ENCODE measurements at regions not wholly inside any gene's neighbourhood (a gene's known extent, or its start where the extent isn't known, plus 50 kb on each side); places are given as distances from the start of the nearest gene placed in this dataset.
"Not testable (repeated sequence)": the region's sequence is repeated elsewhere in the genome, so short reads cannot be mapped to it uniquely, and the experiment has no call there.

DNA sequence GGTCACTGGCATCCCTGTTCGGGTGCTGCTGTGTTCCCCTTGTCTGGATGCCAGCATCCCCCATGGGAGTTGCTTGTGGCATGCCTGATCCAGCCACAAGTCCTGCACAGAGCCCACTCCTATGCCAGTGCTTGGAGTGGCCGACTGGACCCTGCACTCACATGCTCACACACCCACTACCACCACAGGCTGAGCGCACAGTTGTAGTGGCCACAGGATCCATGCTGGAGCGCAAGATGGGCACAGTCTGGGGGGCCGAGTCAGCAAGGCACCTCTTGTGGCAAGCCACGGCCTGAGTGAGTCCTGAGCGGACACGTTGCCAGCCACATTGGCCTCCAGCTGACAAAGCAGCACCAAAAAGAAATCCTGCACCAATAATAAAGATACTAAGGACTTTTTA, 661.6 kb upstream of the TMPRSS15 start:
- Histone ChIP-seq H3K4me1 (ENCODE audit: control insufficient read depth, insufficient read depth, low read length) (no peaks in the 10 kb centered on the region), H3K27ac (ENCODE audit: low read length) (no peak overlapping the region), H3K36me3 (ENCODE audit: control insufficient read depth, insufficient read depth, low read length) (no peaks in the 10 kb centered on the region), H3K4me3 (ENCODE audit: low read depth in 2 of 2, low read length in 2 of 2) (no peak overlapping the region), H3K9me3 (ENCODE audit: control insufficient read depth, insufficient read depth, low read depth, low read length) (no peaks in the 10 kb centered on the region), H3K27me3 (ENCODE audit: control insufficient read depth, insufficient read depth, low read length) (no peaks in the 10 kb centered on the region)
- DNase-seq (ENCODE audit: low read depth, low spot score) (no peak), ATAC-seq (no peak)
- CTCF ChIA-PET = no interaction called here
- POLR2A ChIA-PET = no interaction called here
- intact Hi-C loops (cut with micrococcal nuclease; ENCODE audit: unreplicated experiment) (no loop called here), in situ Hi-C loops (cut with HindIII; ENCODE audit: low pct_unique_long_range_greater_than_20kb, low sequenced_read_pairs) (no loop called here)
- TF ChIP-seq TCF7L2 (IDR thresholded peaks at IDR 0.05; ENCODE audit: low read depth, low read length) (no peak), POLR2AphosphoS5 (IDR thresholded peaks at IDR 0.05; ENCODE audit: low read depth, low read length) (no peak), SIN3A (IDR thresholded peaks at IDR 0.05; ENCODE audit: borderline replicate concordance, insufficient read depth, low read depth, low read length) (no peak)
- TF ChIP-seq, protein P1, sequence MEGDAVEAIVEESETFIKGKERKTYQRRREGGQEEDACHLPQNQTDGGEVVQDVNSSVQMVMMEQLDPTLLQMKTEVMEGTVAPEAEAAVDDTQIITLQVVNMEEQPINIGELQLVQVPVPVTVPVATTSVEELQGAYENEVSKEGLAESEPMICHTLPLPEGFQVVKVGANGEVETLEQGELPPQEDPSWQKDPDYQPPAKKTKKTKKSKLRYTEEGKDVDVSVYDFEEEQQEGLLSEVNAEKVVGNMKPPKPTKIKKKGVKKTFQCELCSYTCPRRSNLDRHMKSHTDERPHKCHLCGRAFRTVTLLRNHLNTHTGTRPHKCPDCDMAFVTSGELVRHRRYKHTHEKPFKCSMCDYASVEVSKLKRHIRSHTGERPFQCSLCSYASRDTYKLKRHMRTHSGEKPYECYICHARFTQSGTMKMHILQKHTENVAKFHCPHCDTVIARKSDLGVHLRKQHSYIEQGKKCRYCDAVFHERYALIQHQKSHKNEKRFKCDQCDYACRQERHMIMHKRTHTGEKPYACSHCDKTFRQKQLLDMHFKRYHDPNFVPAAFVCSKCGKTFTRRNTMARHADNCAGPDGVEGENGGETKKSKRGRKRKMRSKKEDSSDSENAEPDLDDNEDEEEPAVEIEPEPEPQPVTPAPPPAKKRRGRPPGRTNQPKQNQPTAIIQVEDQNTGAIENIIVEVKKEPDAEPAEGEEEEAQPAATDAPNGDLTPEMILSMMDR (IDR thresholded peaks at IDR 0.05) = no peak
- TF ChIP-seq, protein P2, sequence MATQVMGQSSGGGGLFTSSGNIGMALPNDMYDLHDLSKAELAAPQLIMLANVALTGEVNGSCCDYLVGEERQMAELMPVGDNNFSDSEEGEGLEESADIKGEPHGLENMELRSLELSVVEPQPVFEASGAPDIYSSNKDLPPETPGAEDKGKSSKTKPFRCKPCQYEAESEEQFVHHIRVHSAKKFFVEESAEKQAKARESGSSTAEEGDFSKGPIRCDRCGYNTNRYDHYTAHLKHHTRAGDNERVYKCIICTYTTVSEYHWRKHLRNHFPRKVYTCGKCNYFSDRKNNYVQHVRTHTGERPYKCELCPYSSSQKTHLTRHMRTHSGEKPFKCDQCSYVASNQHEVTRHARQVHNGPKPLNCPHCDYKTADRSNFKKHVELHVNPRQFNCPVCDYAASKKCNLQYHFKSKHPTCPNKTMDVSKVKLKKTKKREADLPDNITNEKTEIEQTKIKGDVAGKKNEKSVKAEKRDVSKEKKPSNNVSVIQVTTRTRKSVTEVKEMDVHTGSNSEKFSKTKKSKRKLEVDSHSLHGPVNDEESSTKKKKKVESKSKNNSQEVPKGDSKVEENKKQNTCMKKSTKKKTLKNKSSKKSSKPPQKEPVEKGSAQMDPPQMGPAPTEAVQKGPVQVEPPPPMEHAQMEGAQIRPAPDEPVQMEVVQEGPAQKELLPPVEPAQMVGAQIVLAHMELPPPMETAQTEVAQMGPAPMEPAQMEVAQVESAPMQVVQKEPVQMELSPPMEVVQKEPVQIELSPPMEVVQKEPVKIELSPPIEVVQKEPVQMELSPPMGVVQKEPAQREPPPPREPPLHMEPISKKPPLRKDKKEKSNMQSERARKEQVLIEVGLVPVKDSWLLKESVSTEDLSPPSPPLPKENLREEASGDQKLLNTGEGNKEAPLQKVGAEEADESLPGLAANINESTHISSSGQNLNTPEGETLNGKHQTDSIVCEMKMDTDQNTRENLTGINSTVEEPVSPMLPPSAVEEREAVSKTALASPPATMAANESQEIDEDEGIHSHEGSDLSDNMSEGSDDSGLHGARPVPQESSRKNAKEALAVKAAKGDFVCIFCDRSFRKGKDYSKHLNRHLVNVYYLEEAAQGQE (IDR thresholded peaks at IDR 0.05; ENCODE audit: insufficient read depth in 1 of 2, low read depth in 2 of 2, low read length in 1 of 2) = no peak
- no TSS peak for BruUV-seq (replicated peaks)

DNA sequence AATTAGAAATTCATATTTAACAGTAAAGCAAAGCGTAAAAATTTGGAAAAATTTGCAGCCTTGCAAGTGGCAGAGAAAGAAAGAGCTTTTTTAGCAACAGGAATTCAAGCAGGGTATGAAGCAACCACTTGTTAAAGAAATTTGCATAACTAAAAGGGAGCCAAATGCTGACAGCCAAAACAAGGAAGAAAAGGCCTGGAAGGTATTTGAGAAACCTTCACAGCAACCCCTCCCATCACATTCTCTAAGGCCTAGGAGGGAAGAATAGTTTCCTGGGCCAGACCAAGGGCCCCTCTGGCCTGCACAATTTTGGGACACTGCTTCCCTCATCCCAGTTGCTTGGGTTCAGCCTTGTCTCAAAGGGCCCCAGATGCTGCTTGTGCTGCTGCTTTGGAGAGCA, 672.4 kb upstream of the TMPRSS15 start:
- CTCF ChIA-PET = no interaction called here
- in situ Hi-C loops (cut with HindIII; ENCODE audit: low pct_unique_long_range_greater_than_20kb, low sequenced_read_pairs) (no loop called here), intact Hi-C loops (cut with micrococcal nuclease; ENCODE audit: unreplicated experiment) (no loop called here)
- no peak for DNase-seq (ENCODE audit: low read depth, low spot score)
- BruUV-seq (replicated peaks) = no TSS peak
- POLR2A ChIA-PET = no interaction called here
- Histone ChIP-seq H3K27ac (ENCODE audit: low read length) (no peak overlapping the region), H3K9me3 (ENCODE audit: control insufficient read depth, insufficient read depth, low read depth, low read length) (no peaks in the 10 kb centered on the region), H3K4me3 (ENCODE audit: low read depth in 2 of 2, low read length in 2 of 2) (no peak overlapping the region), H3K36me3 (ENCODE audit: control insufficient read depth, insufficient read depth, low read length) (no peaks in the 10 kb centered on the region), H3K4me1 (ENCODE audit: control insufficient read depth, insufficient read depth, low read length) (no peaks in the 10 kb centered on the region), H3K27me3 (ENCODE audit: control insufficient read depth, insufficient read depth, low read length) (no peaks in the 10 kb centered on the region)
- no peak for ATAC-seq
- TF ChIP-seq TCF7L2 (IDR thresholded peaks at IDR 0.05; ENCODE audit: low read depth, low read length) (no peak), SIN3A (IDR thresholded peaks at IDR 0.05; ENCODE audit: borderline replicate concordance, insufficient read depth, low read depth, low read length) (no peak)

DNA sequence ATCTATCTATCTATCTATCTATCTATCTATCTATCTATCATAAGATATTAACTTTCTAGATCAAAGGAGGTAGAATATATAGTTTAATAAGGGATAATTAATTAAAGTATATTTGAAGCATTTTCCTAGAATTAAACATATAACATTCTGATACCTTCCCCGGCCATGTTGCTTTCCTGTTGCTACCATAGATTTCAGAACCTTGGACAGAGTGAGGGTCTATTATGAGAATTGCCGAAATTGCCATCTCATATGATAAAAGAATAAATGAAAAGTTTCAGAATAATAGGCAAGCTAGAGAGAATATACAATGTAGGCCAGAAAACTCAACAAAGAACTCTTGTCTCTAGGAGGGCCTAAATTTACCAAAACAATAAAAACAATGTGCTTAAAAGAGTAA, 706.1 kb upstream of the TMPRSS15 start:
- BruUV-seq (replicated peaks) = no TSS peak
- H3K4me1 ChIP-seq (ENCODE audit: control insufficient read depth, insufficient read depth, low read length) = no peaks in the 10 kb centered on the region
- CTCF ChIA-PET = no interaction called here
- TF ChIP-seq POLR2AphosphoS5 (IDR thresholded peaks at IDR 0.05; ENCODE audit: low read depth, low read length) = no peak
- TF ChIP-seq, protein P2 (IDR thresholded peaks at IDR 0.05; ENCODE audit: insufficient read depth in 1 of 2, low read depth in 2 of 2, low read length in 1 of 2) = peak in 1 of 2 experiments; percentile 57; a peak in 2 of 4 replicates
- TF ChIP-seq SIN3A (IDR thresholded peaks at IDR 0.05; ENCODE audit: borderline replicate concordance, insufficient read depth, low read depth, low read length) = no peak
- H3K4me3 ChIP-seq (ENCODE audit: low read depth in 2 of 2, low read length in 2 of 2) = no peak overlapping the region
- intact Hi-C loops (cut with micrococcal nuclease; ENCODE audit: unreplicated experiment) = no loop called here
- no peaks in the 10 kb centered on the region for H3K27me3 ChIP-seq (ENCODE audit: control insufficient read depth, insufficient read depth, low read length)
- DNase-seq (ENCODE audit: low read depth, low spot score) (no peak), ATAC-seq (no peak)
- in situ Hi-C loops (cut with HindIII; ENCODE audit: low pct_unique_long_range_greater_than_20kb, low sequenced_read_pairs) = no loop called here
- no peak overlapping the region for H3K27ac ChIP-seq (ENCODE audit: low read length)
- POLR2A ChIA-PET = no interaction called here
- no peaks in the 10 kb centered on the region for H3K9me3 ChIP-seq (ENCODE audit: control insufficient read depth, insufficient read depth, low read depth, low read length)
- H3K36me3 ChIP-seq (ENCODE audit: control insufficient read depth, insufficient read depth, low read length) = no peaks in the 10 kb centered on the region

DNA sequence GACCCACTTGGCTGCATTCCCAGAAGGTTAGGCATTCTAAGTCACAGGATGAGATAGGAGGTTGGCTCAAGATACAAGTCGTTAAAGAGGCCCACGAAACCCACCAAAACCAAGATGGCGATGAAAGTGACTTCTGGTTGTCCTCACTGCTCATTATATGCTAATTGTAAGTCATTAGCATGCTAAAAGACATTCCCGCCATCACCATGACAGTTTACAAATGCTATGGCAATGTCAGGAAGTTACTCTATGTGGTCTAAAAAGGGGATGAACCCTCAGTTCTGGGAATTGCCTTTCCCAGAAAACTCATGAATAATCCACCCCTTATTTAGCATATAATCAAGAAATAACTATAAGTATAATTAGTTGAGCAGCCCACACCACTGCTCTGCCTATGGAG, 715.7 kb upstream of the TMPRSS15 start:
- H3K4me1 ChIP-seq (ENCODE audit: control insufficient read depth, insufficient read depth, low read length); H3K27ac ChIP-seq (ENCODE audit: low read length); BruUV-seq (replicated peaks); in situ Hi-C loops (cut with HindIII; ENCODE audit: low pct_unique_long_range_greater_than_20kb, low sequenced_read_pairs); H3K36me3 ChIP-seq (ENCODE audit: control insufficient read depth, insufficient read depth, low read length); CTCF ChIA-PET; H3K9me3 ChIP-seq (ENCODE audit: control insufficient read depth, insufficient read depth, low read depth, low read length); H3K4me3 ChIP-seq (ENCODE audit: low read depth in 2 of 2, low read length in 2 of 2); POLR2A ChIA-PET; H3K27me3 ChIP-seq (ENCODE audit: control insufficient read depth, insufficient read depth, low read length); DNase-seq (ENCODE audit: low read depth, low spot score); intact Hi-C loops (cut with micrococcal nuclease; ENCODE audit: unreplicated experiment); ATAC-seq: not testable (repeated sequence)
